HepG2 (cell line): ENCODE measurements at regions not wholly inside any gene's neighbourhood (a gene's known extent, or its start where the extent isn't known, plus 50 kb on each side); places are given as distances from the start of the nearest gene placed in this dataset.

Experiments used
- ATAC-seq: fragments of 200-7000 bp; cut with Tn5 transposase; 3 replicates; pipeline ENCODE4 v1.9.1; 2020; ENCODE audit warnings: mild to moderate bottlenecking, moderate library complexity
- BruUV-seq: library from RNA; stranded (reverse); fragments of 400-500 nt; replicated peaks from 2 replicates; lab custom pipeline; 2021; lab: Mats Ljungman, UMichigan
- CTCF ChIA-PET: fragments of 300-600 bp; formaldehyde crosslinking; extraction: SDS; loops from one replicate; lab custom pipeline; 2021; ENCODE audit warnings: low total read pairs, inconsistent platforms, low intra/inter-chr PET ratio; lab: Yijun Ruan, JAX
- POLR2A ChIA-PET: fragments of 350-600 bp; sonication (Branson Sonifier 250); formaldehyde crosslinking; loops from one replicate; lab custom pipeline; 2020; ENCODE audit warnings: antibody characterized with exemption, inconsistent platforms; lab: Yijun Ruan, JAX
- DNase-seq: peaks from one replicate; pipeline ENCODE4 v3.0.0-alpha.2; 2015; ENCODE audit warnings: low spot score
- FAIRE-seq: peaks from 3 replicates; lab custom pipeline; 2011; peaks lifted over from hg19 to GRCh38; lab: Jason Lieb, UNC
- H2AFZ ChIP-seq: one replicate; pipeline ENCODE4 v1.6.1; 2011; ENCODE audit warnings: low read length, inconsistent platforms
- H3K27ac ChIP-seq: fragments of 300-600 bp; 3 replicates; pipeline ENCODE4 v1.8.0; 2011; ENCODE audit warnings: mixed run types, mild to moderate bottlenecking, mixed read lengths, low read length, inconsistent platforms; ENCODE audit not compliant: insufficient read depth; ENCODE audit errors: extremely low read length
- H3K27me3 ChIP-seq, 2 experiments: fragments of 200-600 bp in 1 of 2; 2 replicates in 1 of 2; 3 replicates in 1 of 2; pipeline versions ENCODE4 v1.6.0 to v1.8.0; 2011; ENCODE audit warnings: low read length in 2 of 2, mild to moderate bottlenecking in 2 of 2, moderate library complexity in 2 of 2, inconsistent platforms in 1 of 2; ENCODE audit not compliant: insufficient read depth in 2 of 2, control insufficient read depth in 1 of 2
- H3K36me3 ChIP-seq, 2 experiments: fragments of 200-600 bp in 1 of 2; replicated peaks in 1 of 2; 2 replicates in 1 of 2; 3 replicates in 1 of 2; pipeline versions ENCODE4 v1.5.1 to v1.8.0; 2011; ENCODE audit warnings: low read length in 2 of 2, inconsistent platforms in 1 of 2; ENCODE audit not compliant: insufficient read depth in 2 of 2, control insufficient read depth in 1 of 2
- H3K4me1 ChIP-seq: 2 replicates; pipeline ENCODE4 v1.5.1; 2012; ENCODE audit warnings: low read length, inconsistent platforms; ENCODE audit not compliant: insufficient read depth
- H3K4me2 ChIP-seq: 2 replicates; pipeline ENCODE4 v1.6.0; 2011; ENCODE audit warnings: low read depth, low read length, inconsistent platforms
- H3K4me3 ChIP-seq, 3 experiments: fragments of 200-600 bp in 1 of 3; sonication (generic), shearing (Covaris generic) in 1 of 3; replicated peaks in 1 of 3; 2 replicates each; pipeline ENCODE4 v1.5.1; 2011 to 2016; ENCODE audit warnings: low read length in 3 of 3, inconsistent platforms in 2 of 3, low read depth in 2 of 3, mild to moderate bottlenecking in 2 of 3, control low read depth in 1 of 3, mixed read lengths in 1 of 3; ENCODE audit not compliant: insufficient read depth in 1 of 3
- H3K79me2 ChIP-seq: one replicate; pipeline ENCODE4 v1.6.1; 2011; ENCODE audit warnings: low read length, inconsistent platforms; ENCODE audit not compliant: insufficient read depth
- H3K9ac ChIP-seq: 2 replicates; pipeline ENCODE4 v1.6.0; 2011; ENCODE audit warnings: mild to moderate bottlenecking, low read depth, low read length, inconsistent platforms; ENCODE audit not compliant: insufficient read depth
- H3K9me3 ChIP-seq: 2 replicates; pipeline ENCODE4 v1.5.1; 2012; ENCODE audit warnings: mild to moderate bottlenecking, low read length
- H4K20me1 ChIP-seq: 2 replicates; pipeline ENCODE4 v1.6.0; 2011; ENCODE audit warnings: inconsistent platforms, mild to moderate bottlenecking, low read length, moderate library complexity; ENCODE audit not compliant: insufficient read depth
- ATF7-NPFF ChIP-seq: sonication (generic); formaldehyde crosslinking; IDR thresholded peaks from 2 replicates; pipeline ENCODE4 v1.8.1; 2023; ENCODE audit warnings: mild to moderate bottlenecking, low read depth, missing genetic modification reagents, moderate library complexity
- CAMTA2 ChIP-seq: sonication (generic); formaldehyde crosslinking; IDR thresholded peaks from 2 replicates; pipeline ENCODE4 v1.4.0; 2020; ENCODE audit warnings: mild to moderate bottlenecking, missing genetic modification reagents, borderline replicate concordance
- CC2D1A ChIP-seq: sonication (generic); formaldehyde crosslinking; IDR thresholded peaks from 2 replicates; pipeline ENCODE4 v1.8.1; 2023; ENCODE audit warnings: mild to moderate bottlenecking, missing genetic modification reagents
- EHMT2 ChIP-seq: fragments of 200-600 bp; sonication (generic); IDR thresholded peaks from 2 replicates; pipeline ENCODE4 v1.7.0; 2017; ENCODE audit warnings: antibody characterized with exemption, low read depth, low read length, borderline replicate concordance
- MED1 ChIP-seq: sonication (generic); formaldehyde crosslinking; IDR thresholded peaks from 2 replicates; pipeline ENCODE4 v1.4.0; 2020; ENCODE audit warnings: missing genetic modification reagents
- MTA1 ChIP-seq: sonication (generic); formaldehyde crosslinking; IDR thresholded peaks from 2 replicates; pipeline ENCODE4 v1.4.0; 2020; ENCODE audit warnings: missing genetic modification reagents, mild to moderate bottlenecking, borderline replicate concordance
- PRDM10 ChIP-seq: sonication (generic); formaldehyde crosslinking; IDR thresholded peaks from 2 replicates; pipeline ENCODE4 v1.4.0; 2020; ENCODE audit warnings: low read depth, missing genetic modification reagents
- YEATS4 ChIP-seq: sonication (generic); formaldehyde crosslinking; IDR thresholded peaks from 2 replicates; pipeline ENCODE4 v1.4.0; 2020; ENCODE audit warnings: missing genetic modification reagents, borderline replicate concordance
- ZFP41 ChIP-seq: sonication (generic); formaldehyde crosslinking; IDR thresholded peaks from 2 replicates; pipeline ENCODE4 v1.4.0; 2020; ENCODE audit warnings: mild to moderate bottlenecking, missing genetic modification reagents, borderline replicate concordance
- ZNF276 ChIP-seq: sonication (generic); formaldehyde crosslinking; IDR thresholded peaks from 2 replicates; pipeline ENCODE4 v1.4.0; 2020; ENCODE audit warnings: mild to moderate bottlenecking, low read depth, missing genetic modification reagents
- ZNF557 ChIP-seq: sonication (generic); formaldehyde crosslinking; IDR thresholded peaks from 2 replicates; pipeline ENCODE4 v1.4.0; 2020; ENCODE audit warnings: missing genetic modification reagents
- ZNF704 ChIP-seq: sonication (generic); formaldehyde crosslinking; IDR thresholded peaks from 2 replicates; pipeline ENCODE4 v1.8.1; 2023; ENCODE audit warnings: mild to moderate bottlenecking, inconsistent platforms, moderate library complexity, missing genetic modification reagents, borderline replicate concordance
- WGBS: methylation state at CpG from one replicate; pipeline ENCODE4 v1.1.6; 2017; ENCODE audit warnings: low lambda C conversion rate; 5-methylcytosine and 5-hydroxymethylcytosine counted together
- in situ Hi-C: cut with HindIII; loops from 2 replicates; pipeline ENCODE4 v1.10.0; 2017; ENCODE audit warnings: low pct_unique_long_range_greater_than_20kb; ENCODE audit not compliant: extremely low pct_ligation_motif_present
- intact Hi-C: fragments of 100-400 bp; cut with micrococcal nuclease; formaldehyde crosslinking; loops from one replicate; pipeline ENCODE4 v1.10.0; 2022; ENCODE audit not compliant: unreplicated experiment

- no peaks in the 10 kb centered on the region for H3K4me1 ChIP-seq
- WGBS: no CpG with 5 or more reads among the region's 4 CpGs
- H4K20me1 ChIP-seq: no peaks in the 10 kb centered on the region
- H2AFZ ChIP-seq: no peak overlapping the region
- H3K4me3 ChIP-seq: no peak overlapping the region
- peaks cover 92% of the 10 kb centered on the region for H3K9me3 ChIP-seq
- CTCF ChIA-PET: no interaction called here
- DNase-seq (no peak), ATAC-seq (no peak), FAIRE-seq (no peak)
- no peak overlapping the region for H3K9ac ChIP-seq
- in situ Hi-C loops: no loop called here
- no peaks in the 10 kb centered on the region for H3K79me2 ChIP-seq
- no TSS peak for BruUV-seq
- H3K27me3 ChIP-seq: no peaks in the 10 kb centered on the region
- POLR2A ChIA-PET: no interaction called here
- no peak overlapping the region for H3K27ac ChIP-seq
- TF ChIP-seq MED1 (CRISPR knock-in tag) (no peak), CAMTA2 (CRISPR knock-in tag) (no peak), ZNF276 (CRISPR knock-in tag) (no peak), PRDM10 (CRISPR knock-in tag) (no peak), MTA1 (CRISPR knock-in tag) (no peak), ZNF557 (no peak), CC2D1A (no peak), ATF7-NPFF (CRISPR knock-in tag) (no peak), ZNF704 (CRISPR knock-in tag) (no peak), YEATS4 (CRISPR knock-in tag) (no peak), ZFP41 (CRISPR knock-in tag) (no peak), EHMT2 (no peak)
- no peak overlapping the region for H3K4me2 ChIP-seq
- intact Hi-C loops: no loop called here
- no peaks in the 10 kb centered on the region for H3K36me3 ChIP-seq
These were observed 96.2 kb upstream of the CYYR1 start for GRCh38 chr21:26669215-26669764.
